ENCODE measurements at regions not wholly inside any gene's neighbourhood (a gene's known extent, or its start where the extent isn't known, plus 50 kb on each side); places are given as distances from the start of the nearest gene placed in this dataset.

DNA sequence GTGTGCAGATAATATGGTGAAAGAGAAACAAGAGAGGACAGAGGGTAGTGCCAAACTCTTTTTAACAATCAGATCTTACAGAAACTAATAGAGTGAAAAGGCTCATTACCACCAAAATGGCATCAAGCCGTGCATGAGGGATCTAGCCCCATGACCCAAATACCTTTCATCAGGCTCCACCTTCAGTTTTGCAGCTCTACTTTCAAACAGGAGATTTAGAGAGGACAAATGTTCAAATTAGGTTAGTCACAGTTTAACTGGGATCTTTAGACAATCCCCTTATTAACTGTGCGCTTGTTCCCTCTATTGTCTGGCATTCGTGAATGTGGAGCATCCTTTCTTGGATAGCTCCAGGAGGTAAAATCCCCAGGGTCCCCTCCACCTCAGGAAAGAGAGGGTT, 1209.3 kb upstream of the CHAC2 start:
- Histone ChIP-seq H3K4me1 (ENCODE audit: control insufficient read depth, insufficient read depth, low read length) (no peaks in the 10 kb centered on the region), H3K36me3 (ENCODE audit: control insufficient read depth in 2 of 2, insufficient read depth in 1 of 2, low read length in 2 of 2) (no peaks in the 10 kb centered on the region), H3K9me3 (ENCODE audit: control insufficient read depth, insufficient read depth, low read depth, low read length) (no peaks in the 10 kb centered on the region), H3K27ac (ENCODE audit: extremely low read depth, low read depth, low read length) (no peak overlapping the region), H3K4me3 (ENCODE audit: low read depth, low read length) (no peak overlapping the region)
- ChIA-PET POLR2A (no interaction called here), CTCF (no interaction called here)
- TF ChIP-seq ZNF549 (tag by site-specific recombination; IDR thresholded peaks at IDR 0.05), result no peak

DNA sequence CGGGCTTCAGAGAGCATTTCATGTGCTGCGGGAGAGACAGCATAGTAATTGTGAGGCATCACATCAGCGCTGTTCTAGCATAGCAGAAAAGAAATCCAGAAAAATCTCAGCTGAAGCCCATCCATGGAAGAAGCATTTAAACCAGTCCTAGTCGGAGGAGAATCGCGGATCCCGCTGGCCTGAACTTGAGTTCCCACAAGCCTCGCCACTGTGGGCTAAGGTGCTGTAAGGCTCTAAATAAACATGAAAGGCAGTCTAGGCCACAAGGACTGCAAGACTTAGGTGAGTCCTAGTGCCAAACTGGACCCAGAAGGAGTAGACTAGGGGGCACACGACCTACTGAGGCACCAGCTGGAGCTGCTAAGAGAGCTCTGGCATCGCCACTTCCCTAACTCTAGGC, 1225.3 kb upstream of the CHAC2 start:
- H3K4me1 ChIP-seq (ENCODE audit: control insufficient read depth, insufficient read depth, low read length), result no peaks in the 10 kb centered on the region
- CTCF ChIA-PET, result no interaction called here
- POLR2A ChIA-PET, result no interaction called here
- H3K27ac ChIP-seq (ENCODE audit: extremely low read depth, low read depth, low read length), result no peak overlapping the region
- H3K36me3 ChIP-seq (ENCODE audit: control insufficient read depth in 2 of 2, insufficient read depth in 1 of 2, low read length in 2 of 2), result no peaks in the 10 kb centered on the region
- H3K9me3 ChIP-seq (ENCODE audit: control insufficient read depth, insufficient read depth, low read depth, low read length), result no peaks in the 10 kb centered on the region
- no peak for TF ChIP-seq RBAK (tag by site-specific recombination; IDR thresholded peaks at IDR 0.05)
- no peak for TF ChIP-seq ZFHX2 (tag by site-specific recombination; conservative IDR thresholded peaks at IDR 0.05)
- no peak overlapping the region for H3K4me3 ChIP-seq (ENCODE audit: low read depth, low read length)

- H3K4me3 ChIP-seq (ENCODE audit: low read depth, low read length), result no peak overlapping the region
- ChIA-PET POLR2A (no interaction called here), CTCF (no interaction called here)
- H3K27ac ChIP-seq (ENCODE audit: extremely low read depth, low read depth, low read length), result no peak overlapping the region
- no peaks in the 10 kb centered on the region for H3K4me1 ChIP-seq (ENCODE audit: control insufficient read depth, insufficient read depth, low read length)
- TF ChIP-seq ZNF121 (tag by site-specific recombination; IDR thresholded peaks at IDR 0.05) (no peak), ZNF433 (tag by site-specific recombination; IDR thresholded peaks at IDR 0.05; ENCODE audit: low read depth) (no peak), ZNF76 (tag by site-specific recombination; IDR thresholded peaks at IDR 0.05; ENCODE audit: borderline replicate concordance, low read depth) (no peak), ZNF658 (tag by site-specific recombination; IDR thresholded peaks at IDR 0.05) (no peak), HOXC10 (CRISPR knock-in tag; IDR thresholded peaks at IDR 0.05) (no peak), SP2 (tag by site-specific recombination; IDR thresholded peaks at IDR 0.05) (no peak), EGR2 (tag by site-specific recombination; IDR thresholded peaks at IDR 0.05; ENCODE audit: low read depth) (no peak), KLF16 (tag by site-specific recombination; IDR thresholded peaks at IDR 0.05) (no peak), ZBTB20 (tag by site-specific recombination; IDR thresholded peaks at IDR 0.05) (no peak), ZXDB (tag by site-specific recombination; IDR thresholded peaks at IDR 0.05) (no peak), ZNF488 (tag by site-specific recombination; IDR thresholded peaks at IDR 0.05) (no peak), ZNF473 (tag by site-specific recombination; IDR thresholded peaks at IDR 0.05) (no peak), GLIS2 (tag by site-specific recombination; IDR thresholded peaks at IDR 0.05) (no peak), ZNF830 (tag by site-specific recombination; IDR thresholded peaks at IDR 0.05; ENCODE audit: low read depth) (no peak), ZNF112 (tag by site-specific recombination; IDR thresholded peaks at IDR 0.05) (no peak), ZFHX2 (tag by site-specific recombination; conservative IDR thresholded peaks at IDR 0.05) (no peak), ZBTB10 (tag by site-specific recombination; IDR thresholded peaks at IDR 0.05) (no peak), REPIN1 (tag by site-specific recombination; IDR thresholded peaks at IDR 0.05; ENCODE audit: low read depth) (no peak), ZBTB7A (tag by site-specific recombination; IDR thresholded peaks at IDR 0.05; ENCODE audit: low read depth) (no peak)
- TF ChIP-seq, protein P1, sequence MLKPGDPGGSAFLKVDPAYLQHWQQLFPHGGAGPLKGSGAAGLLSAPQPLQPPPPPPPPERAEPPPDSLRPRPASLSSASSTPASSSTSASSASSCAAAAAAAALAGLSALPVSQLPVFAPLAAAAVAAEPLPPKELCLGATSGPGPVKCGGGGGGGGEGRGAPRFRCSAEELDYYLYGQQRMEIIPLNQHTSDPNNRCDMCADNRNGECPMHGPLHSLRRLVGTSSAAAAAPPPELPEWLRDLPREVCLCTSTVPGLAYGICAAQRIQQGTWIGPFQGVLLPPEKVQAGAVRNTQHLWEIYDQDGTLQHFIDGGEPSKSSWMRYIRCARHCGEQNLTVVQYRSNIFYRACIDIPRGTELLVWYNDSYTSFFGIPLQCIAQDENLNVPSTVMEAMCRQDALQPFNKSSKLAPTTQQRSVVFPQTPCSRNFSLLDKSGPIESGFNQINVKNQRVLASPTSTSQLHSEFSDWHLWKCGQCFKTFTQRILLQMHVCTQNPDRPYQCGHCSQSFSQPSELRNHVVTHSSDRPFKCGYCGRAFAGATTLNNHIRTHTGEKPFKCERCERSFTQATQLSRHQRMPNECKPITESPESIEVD (tag by site-specific recombination; IDR thresholded peaks at IDR 0.05), result no peak
- no peaks in the 10 kb centered on the region for H3K9me3 ChIP-seq (ENCODE audit: control insufficient read depth, insufficient read depth, low read depth, low read length)
- H3K36me3 ChIP-seq (ENCODE audit: control insufficient read depth in 2 of 2, insufficient read depth in 1 of 2, low read length in 2 of 2), result no peaks in the 10 kb centered on the region
These were observed 1228.3 kb upstream of the CHAC2 start for GRCh38 chr2:52539026-52539970.
